Spleen (tissue), 7 donors: ENCODE measurements at regions not wholly inside any gene's neighbourhood (a gene's known extent, or its start where the extent isn't known, plus 50 kb on each side); places are given as distances from the start of the nearest gene placed in this dataset.

ENCODE experiments used
- POLR2A ChIP-seq, 3 donors: fragments of 450-650 bp; IDR thresholded peaks; one replicate each; pipeline ENCODE4 v1.5.1; 2017; ENCODE audit warnings: antibody characterized with exemption in 3 of 3, mild to moderate bottlenecking in 1 of 3
- POLR2AphosphoS5 ChIP-seq, 3 donors: sonication (generic); formaldehyde crosslinking; IDR thresholded peaks; one replicate each; pipeline ENCODE4 v1.5.1; 2017; ENCODE audit warnings: antibody characterized with exemption in 3 of 3
- TF ChIP-seq, protein P1 (sequence below), 11 experiments: fragments of 200-600 bp in 7 of 11; fragments of 450-650 bp in 4 of 11; sonication (generic) in 4 of 11; IDR thresholded peaks in 8 of 11; conservative IDR thresholded peaks in 3 of 11; 1 replicate in 7 of 11; 2 replicates in 4 of 11; pipeline versions ENCODE4 v1.4.0 to v1.8.0; 2016 to 2021; ENCODE audit warnings: antibody characterized with exemption in 11 of 11, inconsistent platforms in 4 of 11, mild to moderate bottlenecking in 1 of 11
- donor health status: DM: no; HTN: no; CAD: no; lungs with moderate emphysema.
- donor health status: DM: no; HTN: no; CAD: no.
- donor health status: DM: no; HTN: no; CAD: no.

GRCh38 chr2:239630618-239631286, 229.9 kb upstream of the HDAC4 start:
- TF ChIP-seq, protein P1, sequence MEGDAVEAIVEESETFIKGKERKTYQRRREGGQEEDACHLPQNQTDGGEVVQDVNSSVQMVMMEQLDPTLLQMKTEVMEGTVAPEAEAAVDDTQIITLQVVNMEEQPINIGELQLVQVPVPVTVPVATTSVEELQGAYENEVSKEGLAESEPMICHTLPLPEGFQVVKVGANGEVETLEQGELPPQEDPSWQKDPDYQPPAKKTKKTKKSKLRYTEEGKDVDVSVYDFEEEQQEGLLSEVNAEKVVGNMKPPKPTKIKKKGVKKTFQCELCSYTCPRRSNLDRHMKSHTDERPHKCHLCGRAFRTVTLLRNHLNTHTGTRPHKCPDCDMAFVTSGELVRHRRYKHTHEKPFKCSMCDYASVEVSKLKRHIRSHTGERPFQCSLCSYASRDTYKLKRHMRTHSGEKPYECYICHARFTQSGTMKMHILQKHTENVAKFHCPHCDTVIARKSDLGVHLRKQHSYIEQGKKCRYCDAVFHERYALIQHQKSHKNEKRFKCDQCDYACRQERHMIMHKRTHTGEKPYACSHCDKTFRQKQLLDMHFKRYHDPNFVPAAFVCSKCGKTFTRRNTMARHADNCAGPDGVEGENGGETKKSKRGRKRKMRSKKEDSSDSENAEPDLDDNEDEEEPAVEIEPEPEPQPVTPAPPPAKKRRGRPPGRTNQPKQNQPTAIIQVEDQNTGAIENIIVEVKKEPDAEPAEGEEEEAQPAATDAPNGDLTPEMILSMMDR (IDR thresholded peaks at IDR 0.05 in 8 of 11, conservative IDR thresholded peaks at IDR 0.05 in 3 of 11) = no peak
- TF ChIP-seq POLR2AphosphoS5 (IDR thresholded peaks at IDR 0.05) (no peak), POLR2A (IDR thresholded peaks at IDR 0.05) (no peak)
